H9 (cell line): ENCODE measurements at regions not wholly inside any gene's neighbourhood (a gene's known extent, or its start where the extent isn't known, plus 50 kb on each side); places are given as distances from the start of the nearest gene placed in this dataset.

Experiments
- DNase-seq: peaks from one replicate; pipeline ENCODE4 v3.0.0-alpha.2; 2017
- H2AFZ ChIP-seq: one replicate; pipeline ENCODE4 v1.6.1; 2013; ENCODE audit warnings: mild to moderate bottlenecking, low read length, control low read depth, moderate library complexity
- H2AK5ac ChIP-seq: 2 replicates; pipeline ENCODE4 v1.6.1; 2013; ENCODE audit warnings: low read length, control low read depth, mixed read lengths; ENCODE audit not compliant: insufficient read length
- H2BK120ac ChIP-seq: one replicate; pipeline ENCODE4 v1.6.1; 2013; ENCODE audit warnings: low read depth, mild to moderate bottlenecking, low read length, control low read depth, inconsistent platforms; ENCODE audit not compliant: poor library complexity, severe bottlenecking
- H2BK12ac ChIP-seq: 2 replicates; pipeline ENCODE4 v1.6.1; 2013; ENCODE audit warnings: low read length, control low read depth, mixed read lengths, low read depth; ENCODE audit not compliant: insufficient read length
- H2BK15ac ChIP-seq: 2 replicates; pipeline ENCODE4 v1.6.1; 2013; ENCODE audit warnings: low read depth, low read length, control low read depth
- H2BK20ac ChIP-seq: one replicate; pipeline ENCODE4 v1.6.1; 2013; ENCODE audit warnings: low read depth, mild to moderate bottlenecking, low read length, control low read depth, inconsistent platforms; ENCODE audit not compliant: poor library complexity, severe bottlenecking
- H2BK5ac ChIP-seq: 2 replicates; pipeline ENCODE4 v1.6.1; 2013; ENCODE audit warnings: low read length, control low read depth, mixed read lengths; ENCODE audit not compliant: insufficient read length
- H3K14ac ChIP-seq: 2 replicates; pipeline ENCODE4 v1.6.1; 2013; ENCODE audit warnings: low read length, control low read depth; ENCODE audit not compliant: insufficient read depth
- H3K18ac ChIP-seq: 2 replicates; pipeline ENCODE4 v1.6.1; 2013; ENCODE audit warnings: low read depth, mild to moderate bottlenecking, mixed read lengths, low read length, control low read depth; ENCODE audit not compliant: insufficient read length
- H3K23ac ChIP-seq: 2 replicates; pipeline ENCODE4 v1.6.1; 2013; ENCODE audit warnings: low read length, control low read depth, mixed read lengths, low read depth; ENCODE audit not compliant: insufficient read length
- H3K23me2 ChIP-seq: 2 replicates; pipeline ENCODE4 v1.6.1; 2013; ENCODE audit warnings: low read depth, mild to moderate bottlenecking, mixed read lengths, low read length, control low read depth; ENCODE audit not compliant: insufficient read length, poor library complexity, severe bottlenecking
- H3K27ac ChIP-seq: 2 replicates; pipeline ENCODE4 v1.5.1; 2013; ENCODE audit warnings: low read length, control low read depth, mixed read lengths, low read depth; ENCODE audit not compliant: insufficient read length
- H3K27me3 ChIP-seq: 2 replicates; pipeline ENCODE4 v1.6.1; 2013; ENCODE audit warnings: low read length, control low read depth, inconsistent platforms; ENCODE audit not compliant: insufficient read depth
- H3K4ac ChIP-seq: 2 replicates; pipeline ENCODE4 v1.6.1; 2013; ENCODE audit warnings: low read depth, mild to moderate bottlenecking, control low read depth, inconsistent platforms, low read length, moderate library complexity
- H3K4me1 ChIP-seq: 2 replicates; pipeline ENCODE4 v1.6.1; 2013; ENCODE audit warnings: low read length, control low read depth, inconsistent platforms; ENCODE audit not compliant: insufficient read depth
- H3K4me2 ChIP-seq: 2 replicates; pipeline ENCODE4 v1.6.1; 2013; ENCODE audit warnings: low read length, control low read depth, mixed read lengths; ENCODE audit not compliant: insufficient read length, insufficient read depth
- H3K56ac ChIP-seq: 2 replicates; pipeline ENCODE4 v1.6.1; 2013; ENCODE audit warnings: low read depth, mild to moderate bottlenecking, mixed read lengths, low read length, control low read depth; ENCODE audit not compliant: insufficient read length
- H3K79me1 ChIP-seq: 2 replicates; pipeline ENCODE4 v1.6.1; 2013; ENCODE audit warnings: low read depth, mild to moderate bottlenecking, moderate library complexity, low read length, control low read depth, inconsistent platforms; ENCODE audit not compliant: insufficient read depth, poor library complexity, severe bottlenecking
- H3K79me2 ChIP-seq: 2 replicates; pipeline ENCODE4 v1.6.1; 2013; ENCODE audit warnings: low read length, control low read depth, inconsistent platforms; ENCODE audit not compliant: insufficient read depth
- H3K9ac ChIP-seq: 2 replicates; pipeline ENCODE4 v1.6.1; 2013; ENCODE audit warnings: low read length, control low read depth, mixed read lengths; ENCODE audit not compliant: insufficient read length; ENCODE audit errors: extremely low read depth
- H3K9me3 ChIP-seq: one replicate; pipeline ENCODE4 v1.6.1; 2013; ENCODE audit warnings: low read depth, low read length, inconsistent platforms; ENCODE audit not compliant: control insufficient read depth
- H3T11ph ChIP-seq: one replicate; pipeline ENCODE4 v1.6.1; 2013; ENCODE audit warnings: mild to moderate bottlenecking, low read length, control low read depth, inconsistent platforms
- H4K20me1 ChIP-seq: one replicate; pipeline ENCODE4 v1.6.1; 2013; ENCODE audit not compliant: control insufficient read depth, insufficient read length, insufficient read depth
- H4K5ac ChIP-seq: 2 replicates; pipeline ENCODE4 v1.6.1; 2013; ENCODE audit warnings: low read depth, mild to moderate bottlenecking, mixed read lengths, low read length, control low read depth; ENCODE audit not compliant: insufficient read length
- H4K8ac ChIP-seq: replicated peaks from 2 replicates; pipeline ENCODE4 v1.6.1; 2013; ENCODE audit warnings: low read length, control low read depth, mixed read lengths, low read depth; ENCODE audit not compliant: insufficient read length
- H4K91ac ChIP-seq: 2 replicates; pipeline ENCODE4 v1.6.1; 2013; ENCODE audit warnings: low read depth, mild to moderate bottlenecking, moderate library complexity, mixed read lengths, low read length, control low read depth; ENCODE audit not compliant: insufficient read length
- H3K27ac Mint-ChIP-seq, 3 experiments: 2 replicates in 2 of 3; 3 replicates in 1 of 3; pipeline ENCODE4 v1.8.0; 2020 to 2021; ENCODE audit warnings: mixed read lengths in 3 of 3, mild to moderate bottlenecking in 1 of 3, moderate library complexity in 1 of 3
- H3K27me3 Mint-ChIP-seq: 2 replicates; pipeline ENCODE4 v1.8.0; 2021; ENCODE audit warnings: low read depth, mild to moderate bottlenecking, moderate library complexity, mixed read lengths
- H3K36me3 Mint-ChIP-seq, 3 experiments: 2 replicates in 2 of 3; 3 replicates in 1 of 3; pipeline ENCODE4 v1.8.0; 2020 to 2021; ENCODE audit warnings: low read depth in 3 of 3, mixed read lengths in 3 of 3; ENCODE audit not compliant: insufficient read depth in 1 of 3
- H3K4me1 Mint-ChIP-seq, 2 experiments: 2 replicates each; pipeline ENCODE4 v1.8.0; 2020; ENCODE audit warnings: mixed read lengths in 2 of 2
- H3K4me3 Mint-ChIP-seq, 2 experiments: 2 replicates in 1 of 2; 3 replicates in 1 of 2; pipeline ENCODE4 v1.8.0; 2020 to 2021; ENCODE audit warnings: mild to moderate bottlenecking in 2 of 2, mixed read lengths in 2 of 2, moderate library complexity in 1 of 2
- H3K9me3 Mint-ChIP-seq, 2 experiments: 2 replicates in 1 of 2; 3 replicates in 1 of 2; pipeline ENCODE4 v1.8.0; 2020; ENCODE audit warnings: mild to moderate bottlenecking in 2 of 2, mixed read lengths in 2 of 2, moderate library complexity in 1 of 2
- TF ChIP-seq, protein P1 (sequence below): fragments of 200-600 bp; sonication (generic); conservative IDR thresholded peaks from 3 replicates; pipeline ENCODE4 v1.8.0; 2021; ENCODE audit warnings: antibody characterized with exemption, mild to moderate bottlenecking

DNA sequence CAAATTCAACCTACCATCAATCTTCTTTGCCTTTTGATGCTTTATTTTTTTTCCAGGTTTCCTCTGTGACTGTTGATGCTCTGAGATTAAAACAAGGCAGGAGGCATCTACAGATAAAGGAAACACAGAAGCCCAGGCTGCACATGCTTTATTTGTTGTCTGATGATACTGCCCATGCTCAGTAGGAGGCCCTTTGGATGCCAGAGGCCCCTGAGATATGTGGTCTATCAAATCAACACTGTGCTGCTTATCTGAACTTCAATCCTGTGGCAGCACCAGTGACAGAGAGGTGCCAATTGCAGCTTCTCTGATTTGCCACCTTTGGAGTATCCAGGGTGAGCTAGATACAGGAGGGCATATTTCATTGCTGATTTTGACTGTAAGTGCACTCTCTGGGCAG lies 571.3 kb upstream of the TBX3 start:
- no peak overlapping the region for H4K8ac ChIP-seq
- no peak overlapping the region for H2AFZ ChIP-seq
- H3K4me3 Mint-ChIP-seq = no peak overlapping the region
- H3K4me1 Mint-ChIP-seq = peaks cover 8 to 12% of the 10 kb centered on the region in 2 experiments
- H3K4ac ChIP-seq = no peak overlapping the region
- no peak overlapping the region for H3K23ac ChIP-seq
- H3K27ac Mint-ChIP-seq = no peak overlapping the region
- H3K9me3 ChIP-seq = no peaks in the 10 kb centered on the region
- no peak overlapping the region for H2BK5ac ChIP-seq
- H2BK120ac ChIP-seq = no peak overlapping the region
- peaks cover 0 to 3% of the 10 kb centered on the region in 2 experiments; a peak in 2 of 5 replicates for H3K9me3 Mint-ChIP-seq
- no peak overlapping the region for H3K9ac ChIP-seq
- DNase-seq = no peak
- H3K4me2 ChIP-seq = no peak overlapping the region
- H3K27me3 ChIP-seq = no peaks in the 10 kb centered on the region
- no peak overlapping the region for H3K14ac ChIP-seq
- no peaks in the 10 kb centered on the region for H3K36me3 Mint-ChIP-seq
- no peaks in the 10 kb centered on the region for H3K79me2 ChIP-seq
- no peak overlapping the region for H3T11ph ChIP-seq
- H2BK12ac ChIP-seq = no peak overlapping the region
- no peak overlapping the region for H3K56ac ChIP-seq
- no peak overlapping the region for H3K27ac ChIP-seq
- H3K23me2 ChIP-seq = no peaks in the 10 kb centered on the region
- no peaks in the 10 kb centered on the region for H4K20me1 ChIP-seq
- TF ChIP-seq, protein P1, sequence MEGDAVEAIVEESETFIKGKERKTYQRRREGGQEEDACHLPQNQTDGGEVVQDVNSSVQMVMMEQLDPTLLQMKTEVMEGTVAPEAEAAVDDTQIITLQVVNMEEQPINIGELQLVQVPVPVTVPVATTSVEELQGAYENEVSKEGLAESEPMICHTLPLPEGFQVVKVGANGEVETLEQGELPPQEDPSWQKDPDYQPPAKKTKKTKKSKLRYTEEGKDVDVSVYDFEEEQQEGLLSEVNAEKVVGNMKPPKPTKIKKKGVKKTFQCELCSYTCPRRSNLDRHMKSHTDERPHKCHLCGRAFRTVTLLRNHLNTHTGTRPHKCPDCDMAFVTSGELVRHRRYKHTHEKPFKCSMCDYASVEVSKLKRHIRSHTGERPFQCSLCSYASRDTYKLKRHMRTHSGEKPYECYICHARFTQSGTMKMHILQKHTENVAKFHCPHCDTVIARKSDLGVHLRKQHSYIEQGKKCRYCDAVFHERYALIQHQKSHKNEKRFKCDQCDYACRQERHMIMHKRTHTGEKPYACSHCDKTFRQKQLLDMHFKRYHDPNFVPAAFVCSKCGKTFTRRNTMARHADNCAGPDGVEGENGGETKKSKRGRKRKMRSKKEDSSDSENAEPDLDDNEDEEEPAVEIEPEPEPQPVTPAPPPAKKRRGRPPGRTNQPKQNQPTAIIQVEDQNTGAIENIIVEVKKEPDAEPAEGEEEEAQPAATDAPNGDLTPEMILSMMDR = no peak
- H3K18ac ChIP-seq = no peak overlapping the region
- H2AK5ac ChIP-seq = no peak overlapping the region
- H4K91ac ChIP-seq = no peak overlapping the region
- no peak overlapping the region for H2BK20ac ChIP-seq
- H4K5ac ChIP-seq = no peak overlapping the region
- H2BK15ac ChIP-seq = no peak overlapping the region
- peaks cover 14% of the 10 kb centered on the region for H3K27me3 Mint-ChIP-seq
- no peaks in the 10 kb centered on the region for H3K79me1 ChIP-seq
- no peaks in the 10 kb centered on the region; the same call in 1 of the 2 replicates for H3K4me1 ChIP-seq
